DMS114 treated with DMSO at 0.1 percent for 48 hours (cell line): ENCODE measurements at regions not wholly inside any gene's neighbourhood (a gene's known extent, or its start where the extent isn't known, plus 50 kb on each side); places are given as distances from the start of the nearest gene placed in this dataset.
"Not testable (repeated sequence)": the region's sequence is repeated elsewhere in the genome, so short reads cannot be mapped to it uniquely, and the experiment has no call there.

Source experiments
- DNase-seq: peaks from one replicate; lab custom pipeline; 2025; ENCODE audit not compliant: unreplicated experiment; lab: John Stamatoyannopoulos, UW

- DNase-seq: no peak
Measured at GRCh38 chr4:23422878-23423277, 467.0 kb downstream of the PPARGC1A start.

DNA sequence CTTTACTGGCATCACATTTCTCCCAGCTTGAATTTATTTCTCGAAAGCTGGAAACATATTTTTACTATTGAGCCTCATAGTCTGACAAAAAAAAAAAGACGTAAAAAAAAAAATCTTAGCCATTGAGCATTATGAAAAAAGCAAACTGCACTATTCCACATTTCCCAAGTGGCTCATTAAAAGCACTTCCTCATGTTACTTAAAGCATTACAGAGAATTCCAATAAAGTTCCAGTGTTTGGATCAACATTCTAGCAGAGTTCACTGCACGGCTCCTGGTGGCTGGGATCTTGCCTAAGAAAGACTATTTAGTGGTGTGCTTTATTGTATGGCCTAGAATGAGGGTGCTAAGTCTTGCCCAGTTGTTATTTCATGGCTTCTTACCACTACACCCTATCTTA, 476.2 kb downstream of the PPARGC1A start:
- no peak for DNase-seq

DNA sequence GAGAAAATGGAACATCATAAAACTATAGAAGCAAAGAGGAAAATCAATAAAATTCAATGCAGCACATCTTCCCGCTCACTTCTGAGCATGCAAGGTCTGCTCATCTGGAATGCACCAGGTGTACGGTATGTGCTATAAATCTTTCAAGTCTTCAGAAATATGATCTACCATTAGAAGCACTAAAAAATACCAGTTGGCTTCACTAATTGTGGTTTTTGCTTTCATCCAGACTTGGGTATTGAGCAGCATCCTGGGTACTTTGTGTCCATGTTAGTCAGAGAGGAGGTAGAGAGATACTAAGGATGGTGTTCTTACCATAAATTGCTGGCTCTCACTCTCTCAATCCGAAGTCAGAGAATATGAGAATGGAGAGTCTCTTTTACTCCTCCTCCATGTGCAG, 477.1 kb downstream of the PPARGC1A start:
- no peak for DNase-seq

GRCh38 chr4:23408913-23409312, 480.9 kb downstream of the PPARGC1A start:
- DNase-seq: not testable (repeated sequence)

- no peak for DNase-seq
Measured at GRCh38 chr4:23401572-23401971, 488.3 kb downstream of the PPARGC1A start.

- DNase-seq: no peak
Measured at GRCh38 chr4:23392860-23393458, 496.9 kb downstream of the PPARGC1A start.

- DNase-seq: no peak
Measured at GRCh38 chr4:23390246-23390645, 499.6 kb downstream of the PPARGC1A start.

- DNase-seq: no peak
Measured at GRCh38 chr4:23388699-23389395, 501.0 kb downstream of the PPARGC1A start.

DNA sequence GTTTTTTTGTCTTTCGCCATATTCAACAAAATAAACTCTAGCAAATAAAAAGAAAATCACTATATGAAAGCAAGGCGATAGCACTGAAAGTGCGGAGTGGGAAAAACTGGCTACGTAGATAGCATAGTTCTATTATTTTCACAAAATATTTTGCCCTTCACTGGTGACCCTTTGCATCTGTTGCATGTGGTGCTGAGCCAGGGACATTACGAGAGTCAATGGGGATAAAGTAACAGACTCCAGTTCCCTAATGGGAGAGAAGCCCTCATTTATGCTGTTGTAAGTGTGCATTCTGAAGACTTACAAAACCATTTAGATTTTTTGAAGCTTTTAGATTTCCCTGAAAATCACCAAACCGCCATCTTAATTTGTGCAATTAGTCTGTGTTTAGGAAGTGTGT, 501.6 kb downstream of the PPARGC1A start:
- no peak for DNase-seq

GRCh38 chr4:23384741-23385140, 505.1 kb downstream of the PPARGC1A start:
- no peak for DNase-seq

DNA sequence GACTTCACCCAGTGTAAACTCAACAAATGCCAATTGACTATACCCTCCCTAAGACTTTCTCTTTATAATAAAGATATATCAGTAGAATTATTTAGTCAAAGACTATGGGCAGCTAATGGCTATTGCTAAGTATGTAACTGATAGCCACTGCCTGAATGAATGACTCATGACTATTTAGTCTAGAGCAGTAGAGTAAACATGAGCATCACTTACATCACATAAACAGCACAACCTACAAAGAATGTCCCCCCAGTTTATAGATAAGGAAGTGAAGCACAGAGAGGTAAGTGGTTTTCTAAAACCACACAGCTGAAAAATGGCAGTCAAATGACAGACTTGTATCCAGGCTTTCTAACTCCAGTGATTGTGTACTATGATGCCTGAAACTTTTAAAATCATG, 507.0 kb downstream of the PPARGC1A start:
- no peak for DNase-seq

GRCh38 chr4:23374259-23374658, 515.6 kb downstream of the PPARGC1A start:
- no peak for DNase-seq

DNA sequence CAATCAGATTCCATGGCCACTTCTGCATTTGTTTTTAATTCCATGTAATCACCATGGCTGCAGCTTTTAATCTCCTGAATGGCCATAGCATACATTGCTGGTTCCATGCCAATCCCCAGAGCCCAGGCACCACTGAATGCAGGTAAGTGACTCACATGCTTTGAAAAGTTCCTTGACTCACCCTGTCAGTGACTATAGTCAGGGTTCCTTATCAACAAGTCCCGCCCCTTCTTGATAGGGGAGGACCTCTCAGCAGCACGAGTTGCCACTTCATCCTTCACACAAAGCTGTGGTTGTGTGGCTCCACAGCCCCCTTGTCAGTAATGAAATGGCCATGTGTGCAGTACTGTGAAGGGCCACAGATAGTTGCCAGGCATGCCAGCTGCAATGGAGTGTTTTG, 516.6 kb downstream of the PPARGC1A start:
- DNase-seq: no peak

DNA sequence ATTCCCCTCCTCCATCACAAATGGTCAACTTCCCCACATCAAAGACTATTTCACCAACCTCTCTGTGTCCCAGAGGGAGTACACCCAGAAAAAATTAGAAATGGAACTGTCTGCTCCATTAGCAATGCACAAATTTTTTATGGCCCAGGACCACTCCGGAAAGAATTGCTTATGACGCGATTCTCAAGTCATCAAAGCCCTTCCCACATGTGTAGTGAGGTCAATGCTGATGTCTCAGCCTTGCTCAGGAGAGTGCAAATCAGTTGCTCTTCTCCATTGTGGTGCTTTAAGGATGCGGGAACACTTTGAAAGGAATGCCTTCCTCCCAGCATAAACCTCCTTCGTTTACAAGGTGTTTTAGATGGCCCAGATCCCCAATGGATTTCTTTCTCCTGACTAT, 518.3 kb downstream of the PPARGC1A start:
- no peak for DNase-seq

DNA sequence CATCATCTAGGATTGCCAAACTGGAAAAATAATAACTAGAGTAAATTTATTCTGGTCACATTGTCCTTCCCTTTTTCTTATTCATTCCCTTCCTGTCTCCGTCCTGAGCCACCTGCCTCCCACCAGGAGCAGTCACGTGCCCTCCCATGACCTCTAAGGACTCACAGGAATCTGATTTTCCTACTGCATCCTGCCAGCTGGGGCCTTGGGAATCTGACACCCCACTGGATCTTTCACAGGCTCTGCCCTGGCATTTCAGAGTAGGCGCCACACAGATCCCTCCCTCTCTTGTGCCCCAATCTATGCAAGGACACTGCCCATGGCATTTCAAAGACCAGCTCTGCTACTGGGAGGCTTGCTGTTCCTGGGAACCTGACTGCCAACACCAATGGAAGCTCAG, 520.5 kb downstream of the PPARGC1A start:
- no peak for DNase-seq

- no peak for DNase-seq
Measured at GRCh38 chr4:23368081-23368697, 521.7 kb downstream of the PPARGC1A start.

DNA sequence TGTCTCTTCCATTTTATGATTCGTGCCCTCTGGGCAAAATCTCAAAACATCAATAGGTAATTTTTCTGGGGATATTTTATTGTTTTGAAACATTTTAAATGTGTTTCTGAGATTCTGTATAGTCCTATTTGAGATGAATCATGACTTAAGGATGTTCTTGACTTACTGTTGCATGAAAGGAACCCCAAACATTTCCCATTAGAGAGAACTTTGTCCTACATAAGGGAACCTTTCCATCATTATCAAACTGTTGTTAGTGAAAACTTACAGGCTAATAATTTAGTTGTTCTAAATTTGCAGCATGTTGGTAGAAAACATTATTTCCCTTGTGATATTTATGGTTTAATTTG, 523.3 kb downstream of the PPARGC1A start:
- DNase-seq: no peak

- no peak for DNase-seq
Measured at GRCh38 chr4:23365871-23366556, 523.8 kb downstream of the PPARGC1A start.

DNA sequence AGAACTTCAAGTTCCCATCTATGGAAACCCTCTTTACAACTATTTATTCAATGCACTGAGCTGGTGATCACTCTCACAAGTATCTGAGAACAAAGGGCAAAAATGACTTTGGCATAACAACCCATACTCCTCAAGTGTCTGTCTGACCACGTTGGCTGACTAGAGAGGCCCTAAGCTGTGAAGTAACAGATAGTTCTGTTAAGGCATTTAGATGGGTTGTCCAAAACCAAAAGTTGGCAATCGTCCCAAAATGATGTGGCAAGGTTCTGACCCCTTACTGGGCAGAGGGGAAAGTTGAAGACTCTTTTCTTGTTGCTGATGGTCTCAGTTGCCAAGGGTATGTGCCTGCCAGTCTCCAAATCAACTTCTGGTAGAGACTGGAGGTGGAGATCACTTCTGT, 524.8 kb downstream of the PPARGC1A start:
- no peak for DNase-seq

DNA sequence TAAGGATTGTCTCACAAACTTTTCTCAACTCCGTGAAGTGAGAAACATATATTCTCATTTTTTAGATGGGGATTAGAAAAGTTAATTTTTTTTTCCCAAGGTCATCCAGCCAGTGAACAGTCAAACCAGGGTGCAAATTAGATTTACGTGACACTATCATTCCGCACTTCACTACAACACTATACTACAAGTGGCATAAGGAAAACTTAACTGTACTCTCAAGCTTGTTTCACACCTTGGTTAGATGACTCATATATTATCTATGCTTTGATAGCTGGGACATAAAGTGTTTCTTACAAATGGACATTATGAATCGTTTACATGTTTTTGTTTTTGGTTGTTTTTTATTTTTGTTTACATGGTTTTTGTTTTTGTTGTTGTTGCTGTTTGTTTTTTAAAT, 525.7 kb downstream of the PPARGC1A start:
- DNase-seq: no peak

- no peak for DNase-seq
Measured at GRCh38 chr4:23361453-23361852, 528.4 kb downstream of the PPARGC1A start.

GRCh38 chr4:23360718-23361117, 529.1 kb downstream of the PPARGC1A start:
- DNase-seq: no peak
